HepG2 (cell line): ENCODE measurements at regions not wholly inside any gene's neighbourhood (a gene's known extent, or its start where the extent isn't known, plus 50 kb on each side); places are given as distances from the start of the nearest gene placed in this dataset.

Experiments used
- ATAC-seq: fragments of 200-7000 bp; cut with Tn5 transposase; 3 replicates; pipeline ENCODE4 v1.9.1; 2020; ENCODE audit warnings: mild to moderate bottlenecking, moderate library complexity
- BruUV-seq: library from RNA; stranded (reverse); fragments of 400-500 nt; replicated peaks from 2 replicates; lab custom pipeline; 2021; lab: Mats Ljungman, UMichigan
- CTCF ChIA-PET: fragments of 300-600 bp; formaldehyde crosslinking; extraction: SDS; loops from one replicate; lab custom pipeline; 2021; ENCODE audit warnings: low total read pairs, inconsistent platforms, low intra/inter-chr PET ratio; lab: Yijun Ruan, JAX
- POLR2A ChIA-PET: fragments of 350-600 bp; sonication (Branson Sonifier 250); formaldehyde crosslinking; loops from one replicate; lab custom pipeline; 2020; ENCODE audit warnings: antibody characterized with exemption, inconsistent platforms; lab: Yijun Ruan, JAX
- DNase-seq: peaks from one replicate; pipeline ENCODE4 v3.0.0-alpha.2; 2015; ENCODE audit warnings: low spot score
- FAIRE-seq: peaks from 3 replicates; lab custom pipeline; 2011; peaks lifted over from hg19 to GRCh38; lab: Jason Lieb, UNC
- H2AFZ ChIP-seq: one replicate; pipeline ENCODE4 v1.6.1; 2011; ENCODE audit warnings: low read length, inconsistent platforms
- H3K27ac ChIP-seq: fragments of 300-600 bp; 3 replicates; pipeline ENCODE4 v1.8.0; 2011; ENCODE audit warnings: mixed run types, mild to moderate bottlenecking, mixed read lengths, low read length, inconsistent platforms; ENCODE audit not compliant: insufficient read depth; ENCODE audit errors: extremely low read length
- H3K27me3 ChIP-seq, 2 experiments: fragments of 200-600 bp in 1 of 2; 2 replicates in 1 of 2; 3 replicates in 1 of 2; pipeline versions ENCODE4 v1.6.0 to v1.8.0; 2011; ENCODE audit warnings: low read length in 2 of 2, mild to moderate bottlenecking in 2 of 2, moderate library complexity in 2 of 2, inconsistent platforms in 1 of 2; ENCODE audit not compliant: insufficient read depth in 2 of 2, control insufficient read depth in 1 of 2
- H3K36me3 ChIP-seq, 2 experiments: fragments of 200-600 bp in 1 of 2; replicated peaks in 1 of 2; 2 replicates in 1 of 2; 3 replicates in 1 of 2; pipeline versions ENCODE4 v1.5.1 to v1.8.0; 2011; ENCODE audit warnings: low read length in 2 of 2, inconsistent platforms in 1 of 2; ENCODE audit not compliant: insufficient read depth in 2 of 2, control insufficient read depth in 1 of 2
- H3K4me1 ChIP-seq: 2 replicates; pipeline ENCODE4 v1.5.1; 2012; ENCODE audit warnings: low read length, inconsistent platforms; ENCODE audit not compliant: insufficient read depth
- H3K4me2 ChIP-seq: 2 replicates; pipeline ENCODE4 v1.6.0; 2011; ENCODE audit warnings: low read depth, low read length, inconsistent platforms
- H3K4me3 ChIP-seq, 3 experiments: fragments of 200-600 bp in 1 of 3; sonication (generic), shearing (Covaris generic) in 1 of 3; replicated peaks in 1 of 3; 2 replicates each; pipeline ENCODE4 v1.5.1; 2011 to 2016; ENCODE audit warnings: low read length in 3 of 3, inconsistent platforms in 2 of 3, low read depth in 2 of 3, mild to moderate bottlenecking in 2 of 3, control low read depth in 1 of 3, mixed read lengths in 1 of 3; ENCODE audit not compliant: insufficient read depth in 1 of 3
- H3K79me2 ChIP-seq: one replicate; pipeline ENCODE4 v1.6.1; 2011; ENCODE audit warnings: low read length, inconsistent platforms; ENCODE audit not compliant: insufficient read depth
- H3K9ac ChIP-seq: 2 replicates; pipeline ENCODE4 v1.6.0; 2011; ENCODE audit warnings: mild to moderate bottlenecking, low read depth, low read length, inconsistent platforms; ENCODE audit not compliant: insufficient read depth
- H3K9me3 ChIP-seq: 2 replicates; pipeline ENCODE4 v1.5.1; 2012; ENCODE audit warnings: mild to moderate bottlenecking, low read length
- H4K20me1 ChIP-seq: 2 replicates; pipeline ENCODE4 v1.6.0; 2011; ENCODE audit warnings: inconsistent platforms, mild to moderate bottlenecking, low read length, moderate library complexity; ENCODE audit not compliant: insufficient read depth
- BRD4 ChIP-seq: sonication (generic); formaldehyde crosslinking; IDR thresholded peaks from 2 replicates; pipeline ENCODE4 v1.4.0; 2020; ENCODE audit warnings: missing genetic modification reagents
- NFE2L2 ChIP-seq: fragments of 150-350 bp; IDR thresholded peaks from 2 replicates; pipeline ENCODE4 v1.6.1; 2014; ENCODE audit warnings: low read length
- NR2F2 ChIP-seq: IDR thresholded peaks from 2 replicates; pipeline ENCODE4 v1.6.1; 2012; ENCODE audit warnings: low read depth, inconsistent platforms, borderline replicate concordance
- RFXAP ChIP-seq: sonication (generic); formaldehyde crosslinking; IDR thresholded peaks from 2 replicates; pipeline ENCODE4 v1.4.0; 2020; ENCODE audit warnings: missing genetic modification reagents, borderline replicate concordance
- SMARCE1 ChIP-seq: fragments of 450-650 bp; IDR thresholded peaks from 2 replicates; pipeline ENCODE4 v1.6.1; 2017; ENCODE audit warnings: borderline replicate concordance
- SNAPC2 ChIP-seq: sonication (generic); formaldehyde crosslinking; IDR thresholded peaks from 2 replicates; pipeline ENCODE4 v1.8.1; 2022; ENCODE audit warnings: mild to moderate bottlenecking, missing genetic modification reagents
- SP1 ChIP-seq, 2 experiments: fragments of 450-650 bp in 1 of 2; sonication (generic) in 1 of 2; formaldehyde crosslinking in 1 of 2; IDR thresholded peaks; 2 replicates each; pipeline versions ENCODE4 v1.4.0 to v1.6.1; 2016 to 2020; ENCODE audit warnings: missing genetic modification reagents in 1 of 2
- STAT5B ChIP-seq: sonication (generic); formaldehyde crosslinking; IDR thresholded peaks from 2 replicates; pipeline ENCODE4 v1.4.0; 2020; ENCODE audit warnings: missing genetic modification reagents
- ZFP36 ChIP-seq: fragments of 150-350 bp; IDR thresholded peaks from 2 replicates; pipeline ENCODE4 v1.6.1; 2018; ENCODE audit warnings: borderline replicate concordance, low read length, low read depth; ENCODE audit not compliant: partially characterized antibody
- ZKSCAN5 ChIP-seq: sonication (generic); formaldehyde crosslinking; IDR thresholded peaks from 2 replicates; pipeline ENCODE4 v1.5.1; 2020; ENCODE audit warnings: mild to moderate bottlenecking, missing genetic modification reagents
- ZMYM3 ChIP-seq: sonication (generic); formaldehyde crosslinking; IDR thresholded peaks from 2 replicates; pipeline ENCODE4 v1.5.1; 2020; ENCODE audit warnings: mild to moderate bottlenecking, missing genetic modification reagents
- ZNF230 ChIP-seq: sonication (generic); formaldehyde crosslinking; IDR thresholded peaks from 2 replicates; pipeline ENCODE4 v1.4.0; 2020; ENCODE audit warnings: mild to moderate bottlenecking, missing genetic modification reagents
- ZNF513 ChIP-seq: sonication (generic); formaldehyde crosslinking; conservative IDR thresholded peaks from 2 replicates; pipeline ENCODE4 v1.5.0; 2020; ENCODE audit warnings: missing genetic modification reagents
- ZNF576 ChIP-seq: sonication (generic); formaldehyde crosslinking; IDR thresholded peaks from 2 replicates; pipeline ENCODE4 v1.4.0; 2020; ENCODE audit warnings: mild to moderate bottlenecking, missing genetic modification reagents
- ZNF678 ChIP-seq: sonication (generic); formaldehyde crosslinking; IDR thresholded peaks from 2 replicates; pipeline ENCODE4 v1.4.0; 2020; ENCODE audit warnings: mild to moderate bottlenecking, missing genetic modification reagents
- ZNF782 ChIP-seq: sonication (generic); formaldehyde crosslinking; IDR thresholded peaks from 2 replicates; pipeline ENCODE4 v1.4.0; 2020; ENCODE audit warnings: missing genetic modification reagents, mild to moderate bottlenecking, borderline replicate concordance
- ZNF790 ChIP-seq: sonication (generic); formaldehyde crosslinking; IDR thresholded peaks from 2 replicates; pipeline ENCODE4 v1.8.0; 2022; ENCODE audit warnings: missing genetic modification reagents, mild to moderate bottlenecking, borderline replicate concordance
- ZSCAN12 ChIP-seq: sonication (generic); formaldehyde crosslinking; IDR thresholded peaks from 2 replicates; pipeline ENCODE4 v1.9.0; 2021; ENCODE audit warnings: mild to moderate bottlenecking, missing genetic modification reagents
- ZSCAN22 ChIP-seq: sonication (generic); formaldehyde crosslinking; IDR thresholded peaks from 2 replicates; pipeline ENCODE4 v1.4.0; 2020; ENCODE audit warnings: mild to moderate bottlenecking, missing genetic modification reagents
- WGBS: methylation state at CpG from one replicate; pipeline ENCODE4 v1.1.6; 2017; ENCODE audit warnings: low lambda C conversion rate; 5-methylcytosine and 5-hydroxymethylcytosine counted together
- in situ Hi-C: cut with HindIII; loops from 2 replicates; pipeline ENCODE4 v1.10.0; 2017; ENCODE audit warnings: low pct_unique_long_range_greater_than_20kb; ENCODE audit not compliant: extremely low pct_ligation_motif_present
- intact Hi-C: fragments of 100-400 bp; cut with micrococcal nuclease; formaldehyde crosslinking; loops from one replicate; pipeline ENCODE4 v1.10.0; 2022; ENCODE audit not compliant: unreplicated experiment

GRCh38 chr4:174056959-174057358 is 226.5 kb downstream of the FBXO8 start:
- TF ChIP-seq ZFP36 = no peak
- TF ChIP-seq SNAPC2 = no peak
- no peak for TF ChIP-seq SMARCE1
- TF ChIP-seq ZNF790 (CRISPR knock-in tag) = no peak
- Histone ChIP-seq H3K9me3 (no peaks in the 10 kb centered on the region), H3K4me3 (no peak overlapping the region), H3K4me1 (no peaks in the 10 kb centered on the region), H3K79me2 (no peaks in the 10 kb centered on the region), H3K9ac (no peak overlapping the region), H2AFZ (no peak overlapping the region), H4K20me1 (no peaks in the 10 kb centered on the region), H3K36me3 (no peaks in the 10 kb centered on the region), H3K27me3 (no peaks in the 10 kb centered on the region), H3K4me2 (no peak overlapping the region), H3K27ac (no peak overlapping the region)
- DNase-seq = no peak
- FAIRE-seq = no peak
- in situ Hi-C loops = no loop called here
- no peak for ATAC-seq
- BruUV-seq = no TSS peak
- ChIA-PET POLR2A (no interaction called here), CTCF (no interaction called here)
- intact Hi-C loops = no loop called here
- WGBS = 2% methylated on average over 3 of the region's 3 CpGs

GRCh38 chr4:174055344-174055743 is 228.1 kb downstream of the FBXO8 start:
- WGBS = 22% methylated on average over 4 of the region's 4 CpGs
- H3K27me3 ChIP-seq = no peaks in the 10 kb centered on the region
- in situ Hi-C loops = no loop called here
- DNase-seq (no peak), ATAC-seq (no peak), FAIRE-seq (no peak)
- H3K4me3 ChIP-seq = no peak overlapping the region
- no TSS peak for BruUV-seq
- H3K4me2 ChIP-seq = no peak overlapping the region
- H3K9me3 ChIP-seq = no peaks in the 10 kb centered on the region
- CTCF ChIA-PET = no interaction called here
- no peak overlapping the region for H3K27ac ChIP-seq
- no peak overlapping the region for H2AFZ ChIP-seq
- H3K4me1 ChIP-seq = no peaks in the 10 kb centered on the region
- TF ChIP-seq ZKSCAN5 = no peak
- no peak for TF ChIP-seq BRD4 (CRISPR knock-in tag)
- no peak for TF ChIP-seq NR2F2
- TF ChIP-seq SP1 (IDR thresholded peaks at IDR 0.05) = no peak
- TF ChIP-seq SP1 (CRISPR knock-in tag; IDR thresholded peaks at IDR 0.05) = no peak
- TF ChIP-seq ZNF230 (CRISPR knock-in tag) = no peak
- TF ChIP-seq ZNF513 (CRISPR knock-in tag) = no peak
- no peak for TF ChIP-seq NFE2L2
- no peak for TF ChIP-seq ZSCAN22 (CRISPR knock-in tag)
- TF ChIP-seq ZNF678 (CRISPR knock-in tag) = no peak
- no peak for TF ChIP-seq RFXAP (CRISPR knock-in tag)
- no peak for TF ChIP-seq ZNF782 (CRISPR knock-in tag)
- no peak for TF ChIP-seq ZNF576 (CRISPR knock-in tag)
- no peak for TF ChIP-seq ZMYM3
- no peak for TF ChIP-seq STAT5B (CRISPR knock-in tag)
- TF ChIP-seq ZSCAN12 (CRISPR knock-in tag) = no peak
- intact Hi-C loops = no loop called here
- POLR2A ChIA-PET = no interaction called here
- no peaks in the 10 kb centered on the region for H3K36me3 ChIP-seq
- no peak overlapping the region for H3K9ac ChIP-seq
- H4K20me1 ChIP-seq = no peaks in the 10 kb centered on the region
- no peaks in the 10 kb centered on the region for H3K79me2 ChIP-seq
